ENCODE measurements at regions not wholly inside any gene's neighbourhood (a gene's known extent, or its start where the extent isn't known, plus 50 kb on each side); places are given as distances from the start of the nearest gene placed in this dataset.

DNA sequence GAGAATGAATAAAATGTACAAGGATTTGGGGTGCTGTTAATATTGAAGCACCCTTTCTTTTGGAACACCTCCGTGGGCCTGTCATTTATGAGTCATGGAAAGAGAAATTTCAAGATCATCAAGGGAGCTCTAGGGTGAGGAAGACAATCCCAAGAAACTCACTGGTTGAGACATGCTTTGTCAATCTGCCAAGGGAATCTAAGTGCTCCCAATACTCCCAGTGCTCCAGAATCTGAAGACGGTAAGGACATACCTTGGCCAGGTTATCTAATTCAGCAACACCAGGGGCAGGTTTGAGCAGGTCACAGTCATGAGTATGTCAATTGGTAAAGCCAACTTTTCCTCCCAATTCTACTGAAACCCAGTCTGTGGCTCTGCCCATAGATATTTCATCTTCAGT, 556.4 kb upstream of the CPEB2 start:
- TF ChIP-seq EP300 (IDR thresholded peaks at IDR 0.05) (no peak), POLR2A (IDR thresholded peaks at IDR 0.05) (no peak), CTCF (IDR thresholded peaks at IDR 0.05) (no peak)

Measured in tibial nerve (tissue), 4 donors.